Loucy (cell line): ENCODE measurements at regions not wholly inside any gene's neighbourhood (a gene's known extent, or its start where the extent isn't known, plus 50 kb on each side); places are given as distances from the start of the nearest gene placed in this dataset.

Source experiments
- H2AFZ ChIP-seq: fragments of 200-600 bp; sonication (generic); 2 replicates; pipeline ENCODE4 v1.6.0; 2016; ENCODE audit warnings: antibody characterized with exemption, mild to moderate bottlenecking, low read length, moderate library complexity
- H3F3A ChIP-seq: fragments of 200-600 bp; 2 replicates; pipeline ENCODE4 v1.6.0; 2016; ENCODE audit warnings: antibody characterized with exemption, low read depth, mild to moderate bottlenecking
- H3K27me3 ChIP-seq: fragments of 200-600 bp; sonication (generic); 2 replicates; pipeline ENCODE4 v1.6.1; 2014; ENCODE audit warnings: low read length, mild to moderate bottlenecking; ENCODE audit not compliant: insufficient read depth, poor library complexity, severe bottlenecking
- H3K36me3 ChIP-seq: fragments of 200-600 bp; sonication (generic); 2 replicates; pipeline ENCODE4 v1.6.1; 2016; ENCODE audit warnings: low read length; ENCODE audit not compliant: insufficient read depth
- H3K4me1 ChIP-seq: fragments of 200-600 bp; sonication (generic); 2 replicates; pipeline ENCODE4 v1.5.1; 2014; ENCODE audit warnings: low read length, mild to moderate bottlenecking; ENCODE audit not compliant: insufficient read depth, poor library complexity, severe bottlenecking
- H3K4me2 ChIP-seq: fragments of 200-600 bp; sonication (generic); 2 replicates; pipeline ENCODE4 v1.6.0; 2014; ENCODE audit warnings: antibody characterized with exemption, low read length, low read depth, mild to moderate bottlenecking; ENCODE audit not compliant: poor library complexity, severe bottlenecking
- H3K4me3 ChIP-seq: fragments of 200-600 bp; sonication (generic); 2 replicates; pipeline ENCODE4 v1.5.1; 2014; ENCODE audit warnings: low read length, mild to moderate bottlenecking, mixed read lengths; ENCODE audit not compliant: poor library complexity, severe bottlenecking
- H3K79me2 ChIP-seq: fragments of 200-600 bp; sonication (generic); 2 replicates; pipeline ENCODE4 v1.6.1; 2014; ENCODE audit warnings: low read length; ENCODE audit not compliant: insufficient read depth
- H3K9ac ChIP-seq: fragments of 200-600 bp; sonication (generic); 2 replicates; pipeline ENCODE4 v1.6.0; 2014; ENCODE audit warnings: mild to moderate bottlenecking, low read depth, low read length, moderate library complexity; ENCODE audit not compliant: poor library complexity, severe bottlenecking
- H3K9me2 ChIP-seq: fragments of 200-600 bp; sonication (generic); replicated peaks from 2 replicates; pipeline ENCODE4 v1.6.1; 2016; ENCODE audit warnings: low read depth, low read length, mixed read lengths
- H3K9me3 ChIP-seq: fragments of 200-600 bp; sonication (generic); 2 replicates; pipeline ENCODE4 v1.6.1; 2014; ENCODE audit warnings: mild to moderate bottlenecking, antibody characterized with exemption, low read length, low read depth; ENCODE audit not compliant: insufficient read depth
- H4K20me1 ChIP-seq: fragments of 200-600 bp; sonication (generic); 2 replicates; pipeline ENCODE4 v1.6.0; 2014; ENCODE audit warnings: antibody characterized with exemption, low read length, mild to moderate bottlenecking; ENCODE audit not compliant: insufficient read depth, poor library complexity, severe bottlenecking
- CTCF ChIP-seq: fragments of 200-600 bp; sonication (generic); conservative IDR thresholded peaks from 2 replicates; pipeline ENCODE4 v1.5.1; 2014; ENCODE audit warnings: mild to moderate bottlenecking, antibody characterized with exemption, low read length
- EZH2phosphoT487 ChIP-seq: fragments of 200-600 bp; IDR thresholded peaks from 2 replicates; pipeline ENCODE4 v1.6.1; 2018; ENCODE audit warnings: antibody characterized with exemption, mild to moderate bottlenecking, moderate library complexity, borderline replicate concordance

- no peaks in the 10 kb centered on the region for H3K36me3 ChIP-seq
- no peaks in the 10 kb centered on the region for H3K9me2 ChIP-seq
- no peaks in the 10 kb centered on the region for H3K4me1 ChIP-seq
- H3K9ac ChIP-seq = no peak overlapping the region
- no peaks in the 10 kb centered on the region for H3K79me2 ChIP-seq
- TF ChIP-seq EZH2phosphoT487 (no peak), CTCF (no peak)
- H3K4me3 ChIP-seq = no peak overlapping the region
- no peaks in the 10 kb centered on the region for H4K20me1 ChIP-seq
- H2AFZ ChIP-seq = no peak overlapping the region
- no peaks in the 10 kb centered on the region for H3F3A ChIP-seq
- H3K27me3 ChIP-seq = no peaks in the 10 kb centered on the region
- H3K4me2 ChIP-seq = no peak overlapping the region
- H3K9me3 ChIP-seq = peaks cover 12% of the 10 kb centered on the region; the same call in 1 of the 2 replicates
Observed at GRCh38 chr12:5318874-5319273, 113.0 kb upstream of the NTF3 start.

GRCh38 chr12:5328669-5329517, 103.0 kb upstream of the NTF3 start:
- no peak overlapping the region for H3K4me3 ChIP-seq
- no peak for TF ChIP-seq EZH2phosphoT487
- TF ChIP-seq CTCF = no peak
- H3K9ac ChIP-seq = no peak overlapping the region
- H2AFZ ChIP-seq = no peak overlapping the region
- H3F3A ChIP-seq = no peaks in the 10 kb centered on the region
- no peaks in the 10 kb centered on the region for H3K27me3 ChIP-seq
- no peaks in the 10 kb centered on the region for H3K9me2 ChIP-seq
- no peaks in the 10 kb centered on the region for H3K79me2 ChIP-seq
- H3K4me1 ChIP-seq = no peaks in the 10 kb centered on the region
- H3K36me3 ChIP-seq = no peaks in the 10 kb centered on the region
- no peaks in the 10 kb centered on the region for H3K9me3 ChIP-seq
- H3K4me2 ChIP-seq = no peak overlapping the region
- H4K20me1 ChIP-seq = no peaks in the 10 kb centered on the region

GRCh38 chr12:5332551-5332950, 99.4 kb upstream of the NTF3 start:
- Histone ChIP-seq H3K9me3 (no peaks in the 10 kb centered on the region), H3K9ac (no peak overlapping the region), H3K79me2 (no peaks in the 10 kb centered on the region), H3K4me2 (no peak overlapping the region), H3K9me2 (no peaks in the 10 kb centered on the region), H4K20me1 (no peaks in the 10 kb centered on the region), H3K4me1 (no peaks in the 10 kb centered on the region), H3K36me3 (no peaks in the 10 kb centered on the region), H3K4me3 (no peak overlapping the region), H2AFZ (no peak overlapping the region), H3F3A (no peaks in the 10 kb centered on the region), H3K27me3 (no peaks in the 10 kb centered on the region)
- TF ChIP-seq CTCF (no peak), EZH2phosphoT487 (no peak)
